ENCODE measurements at regions not wholly inside any gene's neighbourhood (a gene's known extent, or its start where the extent isn't known, plus 50 kb on each side); places are given as distances from the start of the nearest gene placed in this dataset.
A peak's percentile ranks its signal among the peaks of the same experiment; 100 is the strongest.

DNA sequence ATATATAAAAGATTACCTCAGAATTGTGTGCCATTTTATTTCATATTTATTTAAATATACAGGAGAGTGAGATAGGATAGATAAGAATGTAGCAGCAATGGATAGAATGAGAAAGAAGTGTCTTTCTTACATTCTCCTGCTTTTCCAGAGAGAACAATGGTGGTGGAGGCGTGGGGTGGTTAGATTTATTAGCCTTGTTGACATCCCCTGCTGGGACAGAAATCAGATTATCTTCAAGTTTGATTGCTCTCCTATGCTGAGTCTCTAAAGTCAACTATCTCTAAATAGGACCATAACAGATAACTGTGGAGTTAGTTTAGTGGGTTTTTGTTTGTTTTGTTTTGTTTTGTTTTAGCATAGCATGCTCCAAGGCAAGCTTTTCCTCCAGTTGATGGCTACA lies 397.6 kb downstream of the LRFN5 start:
- no peak for DNase-seq (ENCODE audit: low read depth)

- no peak for DNase-seq (ENCODE audit: low read depth)
These were observed 395.5 kb downstream of the LRFN5 start for GRCh38 chr14:42002141-42002540.

DNA sequence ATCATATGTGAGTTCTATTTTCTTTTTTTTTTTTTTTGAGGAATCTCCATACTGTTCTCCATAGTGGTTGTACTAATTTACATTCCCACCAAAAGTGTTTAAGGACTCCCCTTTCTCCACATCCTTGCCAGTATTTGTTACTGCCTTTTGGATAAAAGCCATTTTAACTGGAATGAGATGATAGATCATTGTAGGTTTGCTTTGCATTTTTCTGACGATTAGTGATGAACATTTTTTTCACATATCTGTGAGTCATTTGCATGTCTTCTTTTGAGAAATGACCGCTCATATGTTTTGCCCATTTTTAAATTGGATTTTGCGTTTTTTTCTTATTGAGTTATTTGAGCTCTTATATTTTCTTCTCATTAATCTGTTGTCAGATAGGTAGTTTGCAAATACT lies 394.8 kb downstream of the LRFN5 start:
- no peak for DNase-seq (ENCODE audit: low read depth)

GRCh38 chr14:42000450-42000849 lies 393.8 kb downstream of the LRFN5 start:
- DNase-seq (ENCODE audit: low read depth): no peak

GRCh38 chr14:41993687-41994086 lies 387.0 kb downstream of the LRFN5 start:
- DNase-seq (ENCODE audit: low read depth): no peak

DNA sequence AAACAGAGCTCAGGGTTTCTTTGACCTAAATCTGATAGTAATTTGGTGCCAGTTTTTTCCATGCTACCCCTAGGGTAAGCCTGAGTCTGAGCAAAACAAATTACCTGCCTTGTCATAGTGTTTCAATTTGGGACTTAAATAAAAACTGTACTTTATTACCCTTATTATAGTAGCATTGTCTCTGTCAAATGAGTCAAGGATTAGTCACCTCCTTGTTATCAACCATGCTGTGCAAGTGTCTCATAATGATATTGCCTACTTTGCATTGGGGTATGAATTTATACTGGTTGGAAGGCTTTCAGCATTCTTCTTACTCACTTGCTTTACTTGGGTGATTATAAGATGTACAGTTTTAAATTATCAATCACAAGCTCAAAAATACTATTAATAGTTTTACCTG lies 380.0 kb downstream of the LRFN5 start:
- DNase-seq (ENCODE audit: low read depth): peak; percentile 69

DNA sequence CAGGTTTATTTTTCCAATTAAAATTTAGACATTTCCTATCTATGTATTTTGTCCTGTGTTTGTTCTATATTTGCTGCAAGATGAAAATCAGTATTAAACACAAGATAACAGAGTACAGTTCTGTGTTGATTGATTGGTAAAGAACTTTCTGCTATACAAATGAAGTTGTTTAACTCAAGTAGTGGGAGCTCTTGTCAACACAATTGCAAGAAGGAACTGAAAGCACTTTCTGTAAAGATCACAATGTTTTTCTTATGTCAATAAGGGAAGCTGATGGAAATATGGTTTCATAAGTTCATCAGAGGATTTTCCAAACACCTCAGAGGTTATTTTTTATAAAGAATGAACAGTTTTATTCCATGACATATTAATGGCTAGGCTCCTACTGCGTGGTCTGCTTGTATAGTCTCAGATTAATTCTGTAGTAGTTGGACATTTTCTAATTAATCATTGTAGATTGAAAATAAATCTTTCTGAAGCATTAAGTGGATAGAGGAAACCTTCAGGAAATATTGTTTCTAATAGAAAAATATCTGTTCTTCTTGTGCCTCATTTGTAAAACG lies 379.5 kb downstream of the LRFN5 start:
- DNase-seq (ENCODE audit: low read depth): no peak

GRCh38 chr14:41973178-41973577 lies 366.5 kb downstream of the LRFN5 start:
- no peak for DNase-seq (ENCODE audit: low read depth)

GRCh38 chr14:41972531-41972930 lies 365.9 kb downstream of the LRFN5 start:
- DNase-seq (ENCODE audit: low read depth): no peak

GRCh38 chr14:41960281-41960680 lies 353.6 kb downstream of the LRFN5 start:
- no peak for DNase-seq (ENCODE audit: low read depth)

DNA sequence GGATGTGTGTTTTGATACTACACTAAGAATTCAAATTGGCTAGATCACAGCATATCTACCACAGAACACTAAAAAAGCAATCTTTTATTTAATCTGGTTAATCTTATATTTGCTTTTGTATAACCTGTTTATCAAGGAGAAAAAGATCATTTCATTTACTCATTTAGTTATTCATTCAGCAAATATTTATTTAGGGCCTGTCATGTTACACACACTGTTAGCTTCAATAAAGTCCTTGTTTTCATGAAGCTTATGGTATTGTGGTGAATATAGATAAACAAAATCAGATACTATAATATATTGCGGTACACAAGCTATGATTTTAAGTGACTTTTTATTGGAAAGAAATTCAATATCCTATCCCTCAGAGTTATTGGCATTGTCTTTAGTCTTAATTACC lies 350.8 kb downstream of the LRFN5 start:
- DNase-seq (ENCODE audit: low read depth): no peak
